ENCODE measurements at regions not wholly inside any gene's neighbourhood (a gene's known extent, or its start where the extent isn't known, plus 50 kb on each side); places are given as distances from the start of the nearest gene placed in this dataset.

- Mint-ChIP-seq H3K4me1 (ENCODE audit: low read depth) (no peaks in the 10 kb centered on the region), H3K4me3 (no peak overlapping the region), H3K36me3 (ENCODE audit: low read depth) (no peaks in the 10 kb centered on the region), H3K27ac (no peak overlapping the region), H3K9me3 (peaks cover 8% of the 10 kb centered on the region), H3K27me3 (peaks cover 1% of the 10 kb centered on the region)
- intact Hi-C loops (cut with micrococcal nuclease): loop anchor here (10.0 kb wide), 1 partner anchor 293 kb away; no protein-coding TSS in a partner anchor
Observed at GRCh38 chr2:37541516-37541915, 129.9 kb downstream of the CDC42EP3 start.

- Mint-ChIP-seq H3K36me3 (ENCODE audit: low read depth) (no peaks in the 10 kb centered on the region), H3K4me1 (ENCODE audit: low read depth) (peaks cover 14% of the 10 kb centered on the region), H3K4me3 (no peak overlapping the region), H3K27ac (no peak overlapping the region), H3K27me3 (peaks cover 1% of the 10 kb centered on the region), H3K9me3 (peaks cover 5% of the 10 kb centered on the region)
- intact Hi-C loops (cut with micrococcal nuclease): loop anchor here (10.0 kb wide), 1 partner anchor 291 kb away; no protein-coding TSS in a partner anchor
Observed at GRCh38 chr2:37543999-37544557, 127.4 kb downstream of the CDC42EP3 start.

- peaks cover under 1% of the 10 kb centered on the region for H3K9me3 Mint-ChIP-seq
- no peaks in the 10 kb centered on the region for H3K36me3 Mint-ChIP-seq (ENCODE audit: low read depth)
- H3K27ac Mint-ChIP-seq: no peak overlapping the region
- no peak overlapping the region for H3K4me3 Mint-ChIP-seq
- peaks cover 1% of the 10 kb centered on the region for H3K27me3 Mint-ChIP-seq
- peaks cover 19% of the 10 kb centered on the region for H3K4me1 Mint-ChIP-seq (ENCODE audit: low read depth)
- intact Hi-C loops (cut with micrococcal nuclease): loop anchor here (10.0 kb wide), 1 partner anchor 290 kb away; no protein-coding TSS in a partner anchor
Observed at GRCh38 chr2:37544591-37545031, 126.8 kb downstream of the CDC42EP3 start.

- Mint-ChIP-seq H3K27ac (peak overlapping the region; percentile 64), H3K9me3 (no peaks in the 10 kb centered on the region), H3K36me3 (ENCODE audit: low read depth) (no peaks in the 10 kb centered on the region), H3K4me1 (ENCODE audit: low read depth) (peaks cover 30% of the 10 kb centered on the region), H3K4me3 (no peak overlapping the region), H3K27me3 (no peaks in the 10 kb centered on the region)
- intact Hi-C loops (cut with micrococcal nuclease): loop anchor here (10.0 kb wide), 1 partner anchor 285 kb away; no protein-coding TSS in a partner anchor
Observed at GRCh38 chr2:37549598-37549997, 121.8 kb downstream of the CDC42EP3 start.

GRCh38 chr2:37550190-37550589 is 121.3 kb downstream of the CDC42EP3 start:
- H3K27me3 Mint-ChIP-seq: no peaks in the 10 kb centered on the region
- H3K36me3 Mint-ChIP-seq (ENCODE audit: low read depth): no peaks in the 10 kb centered on the region
- H3K4me1 Mint-ChIP-seq (ENCODE audit: low read depth): peaks cover 30% of the 10 kb centered on the region
- peak overlapping the region; percentile 64 for H3K27ac Mint-ChIP-seq
- intact Hi-C loops (cut with micrococcal nuclease): no loop called here
- no peak overlapping the region for H3K4me3 Mint-ChIP-seq
- H3K9me3 Mint-ChIP-seq: no peaks in the 10 kb centered on the region

- Mint-ChIP-seq H3K9me3 (no peaks in the 10 kb centered on the region), H3K4me1 (ENCODE audit: low read depth) (peaks cover 30% of the 10 kb centered on the region), H3K4me3 (no peak overlapping the region), H3K36me3 (ENCODE audit: low read depth) (no peaks in the 10 kb centered on the region), H3K27me3 (no peaks in the 10 kb centered on the region), H3K27ac (no peak overlapping the region)
- intact Hi-C loops (cut with micrococcal nuclease): no loop called here
Observed at GRCh38 chr2:37551783-37552182, 119.7 kb downstream of the CDC42EP3 start.

GRCh38 chr2:37552339-37552738 is 119.1 kb downstream of the CDC42EP3 start:
- Mint-ChIP-seq H3K27ac (no peak overlapping the region), H3K4me1 (ENCODE audit: low read depth) (peaks cover 35% of the 10 kb centered on the region), H3K36me3 (ENCODE audit: low read depth) (no peaks in the 10 kb centered on the region), H3K27me3 (no peaks in the 10 kb centered on the region), H3K9me3 (no peaks in the 10 kb centered on the region), H3K4me3 (no peak overlapping the region)
- intact Hi-C loops (cut with micrococcal nuclease): no loop called here

GRCh38 chr2:37553411-37554154 is 117.9 kb downstream of the CDC42EP3 start:
- Mint-ChIP-seq H3K9me3 (no peaks in the 10 kb centered on the region), H3K27me3 (no peaks in the 10 kb centered on the region), H3K4me3 (no peak overlapping the region), H3K4me1 (ENCODE audit: low read depth) (peaks cover 34% of the 10 kb centered on the region), H3K36me3 (ENCODE audit: low read depth) (no peaks in the 10 kb centered on the region), H3K27ac (no peak overlapping the region)
- intact Hi-C loops (cut with micrococcal nuclease): no loop called here

GRCh38 chr2:37554155-37554510 is 117.3 kb downstream of the CDC42EP3 start:
- H3K27ac Mint-ChIP-seq: no peak overlapping the region
- intact Hi-C loops (cut with micrococcal nuclease): no loop called here
- H3K4me1 Mint-ChIP-seq (ENCODE audit: low read depth): peaks cover 33% of the 10 kb centered on the region
- no peak overlapping the region for H3K4me3 Mint-ChIP-seq
- H3K27me3 Mint-ChIP-seq: no peaks in the 10 kb centered on the region
- no peaks in the 10 kb centered on the region for H3K36me3 Mint-ChIP-seq (ENCODE audit: low read depth)
- no peaks in the 10 kb centered on the region for H3K9me3 Mint-ChIP-seq

GRCh38 chr2:37554687-37555086 is 116.8 kb downstream of the CDC42EP3 start:
- Mint-ChIP-seq H3K9me3 (no peaks in the 10 kb centered on the region), H3K36me3 (ENCODE audit: low read depth) (no peaks in the 10 kb centered on the region), H3K4me3 (no peak overlapping the region), H3K27ac (no peak overlapping the region), H3K27me3 (no peaks in the 10 kb centered on the region), H3K4me1 (ENCODE audit: low read depth) (peaks cover 31% of the 10 kb centered on the region)
- intact Hi-C loops (cut with micrococcal nuclease): no loop called here

- Mint-ChIP-seq H3K4me1 (ENCODE audit: low read depth) (peaks cover 31% of the 10 kb centered on the region), H3K27ac (no peak overlapping the region), H3K36me3 (ENCODE audit: low read depth) (no peaks in the 10 kb centered on the region), H3K9me3 (no peaks in the 10 kb centered on the region), H3K27me3 (no peaks in the 10 kb centered on the region), H3K4me3 (no peak overlapping the region)
- intact Hi-C loops (cut with micrococcal nuclease): no loop called here
Observed at GRCh38 chr2:37555457-37555856, 116.0 kb downstream of the CDC42EP3 start.

- no peaks in the 10 kb centered on the region for H3K36me3 Mint-ChIP-seq (ENCODE audit: low read depth)
- H3K27ac Mint-ChIP-seq: no peak overlapping the region
- no peaks in the 10 kb centered on the region for H3K27me3 Mint-ChIP-seq
- intact Hi-C loops (cut with micrococcal nuclease): no loop called here
- peaks cover 35% of the 10 kb centered on the region for H3K4me1 Mint-ChIP-seq (ENCODE audit: low read depth)
- H3K9me3 Mint-ChIP-seq: no peaks in the 10 kb centered on the region
- no peak overlapping the region for H3K4me3 Mint-ChIP-seq
Observed at GRCh38 chr2:37556256-37556655, 115.2 kb downstream of the CDC42EP3 start.

- H3K4me1 Mint-ChIP-seq (ENCODE audit: low read depth): peaks cover 49% of the 10 kb centered on the region
- H3K27me3 Mint-ChIP-seq: no peaks in the 10 kb centered on the region
- no peaks in the 10 kb centered on the region for H3K9me3 Mint-ChIP-seq
- H3K27ac Mint-ChIP-seq: peak overlapping the region; percentile 90
- H3K4me3 Mint-ChIP-seq: no peak overlapping the region
- intact Hi-C loops (cut with micrococcal nuclease): no loop called here
- H3K36me3 Mint-ChIP-seq (ENCODE audit: low read depth): no peaks in the 10 kb centered on the region
Observed at GRCh38 chr2:37558623-37559022, 112.8 kb downstream of the CDC42EP3 start.

GRCh38 chr2:37560241-37560848 is 111.1 kb downstream of the CDC42EP3 start:
- no peaks in the 10 kb centered on the region for H3K27me3 Mint-ChIP-seq
- peaks cover 50% of the 10 kb centered on the region for H3K4me1 Mint-ChIP-seq (ENCODE audit: low read depth)
- peak overlapping the region; percentile 90 for H3K27ac Mint-ChIP-seq
- H3K4me3 Mint-ChIP-seq: no peak overlapping the region
- intact Hi-C loops (cut with micrococcal nuclease): no loop called here
- no peaks in the 10 kb centered on the region for H3K9me3 Mint-ChIP-seq
- H3K36me3 Mint-ChIP-seq (ENCODE audit: low read depth): no peaks in the 10 kb centered on the region

Data from dendritic cell treated with granulocyte-macrophage colony-stimulating factor and Interleukin-4, amounts not matched to agents 40 ng/mL and 50 ng/mL, for 4 days (primary cell).